Glutamatergic neuron (in vitro differentiated cells): ENCODE measurements at regions not wholly inside any gene's neighbourhood (a gene's known extent, or its start where the extent isn't known, plus 50 kb on each side); places are given as distances from the start of the nearest gene placed in this dataset.

Experiments
- DNase-seq: peaks from one replicate; pipeline ENCODE4 v3.0.0; 2022
- H3K27ac Mint-ChIP-seq: one replicate; pipeline ENCODE4 v1.8.0; 2020; ENCODE audit warnings: mild to moderate bottlenecking, mixed read lengths, inconsistent platforms; ENCODE audit not compliant: unreplicated experiment
- H3K27me3 Mint-ChIP-seq: one replicate; pipeline ENCODE4 v1.8.0; 2020; ENCODE audit warnings: mild to moderate bottlenecking, moderate library complexity, mixed read lengths, inconsistent platforms; ENCODE audit not compliant: unreplicated experiment
- H3K36me3 Mint-ChIP-seq: one replicate; pipeline ENCODE4 v1.8.0; 2020; ENCODE audit warnings: mild to moderate bottlenecking, mixed read lengths, inconsistent platforms; ENCODE audit not compliant: unreplicated experiment
- H3K4me1 Mint-ChIP-seq: one replicate; pipeline ENCODE4 v1.8.0; 2020; ENCODE audit warnings: mild to moderate bottlenecking, low read depth, mixed read lengths, inconsistent platforms; ENCODE audit not compliant: unreplicated experiment
- H3K4me3 Mint-ChIP-seq: one replicate; pipeline ENCODE4 v1.8.0; 2020; ENCODE audit warnings: mild to moderate bottlenecking, mixed read lengths, inconsistent platforms; ENCODE audit not compliant: unreplicated experiment
- H3K9me3 Mint-ChIP-seq: one replicate; pipeline ENCODE4 v1.8.0; 2020; ENCODE audit warnings: mild to moderate bottlenecking, moderate library complexity, mixed read lengths, inconsistent platforms; ENCODE audit not compliant: unreplicated experiment
- CTCF ChIP-seq: fragments of 200-600 bp; sonication (generic); IDR thresholded peaks from one replicate; pipeline ENCODE4 v1.5.0; 2021; ENCODE audit not compliant: partially characterized antibody, unreplicated experiment

GRCh38 chr5:102663749-102664530 lies 91.2 kb upstream of the PAM start:
- H3K36me3 Mint-ChIP-seq, result no peaks in the 10 kb centered on the region
- no peak for TF ChIP-seq CTCF
- H3K4me3 Mint-ChIP-seq, result no peak overlapping the region
- no peak for DNase-seq
- H3K9me3 Mint-ChIP-seq, result no peaks in the 10 kb centered on the region
- H3K27ac Mint-ChIP-seq, result no peak overlapping the region
- H3K4me1 Mint-ChIP-seq, result peaks cover 15% of the 10 kb centered on the region
- H3K27me3 Mint-ChIP-seq, result no peaks in the 10 kb centered on the region

DNA sequence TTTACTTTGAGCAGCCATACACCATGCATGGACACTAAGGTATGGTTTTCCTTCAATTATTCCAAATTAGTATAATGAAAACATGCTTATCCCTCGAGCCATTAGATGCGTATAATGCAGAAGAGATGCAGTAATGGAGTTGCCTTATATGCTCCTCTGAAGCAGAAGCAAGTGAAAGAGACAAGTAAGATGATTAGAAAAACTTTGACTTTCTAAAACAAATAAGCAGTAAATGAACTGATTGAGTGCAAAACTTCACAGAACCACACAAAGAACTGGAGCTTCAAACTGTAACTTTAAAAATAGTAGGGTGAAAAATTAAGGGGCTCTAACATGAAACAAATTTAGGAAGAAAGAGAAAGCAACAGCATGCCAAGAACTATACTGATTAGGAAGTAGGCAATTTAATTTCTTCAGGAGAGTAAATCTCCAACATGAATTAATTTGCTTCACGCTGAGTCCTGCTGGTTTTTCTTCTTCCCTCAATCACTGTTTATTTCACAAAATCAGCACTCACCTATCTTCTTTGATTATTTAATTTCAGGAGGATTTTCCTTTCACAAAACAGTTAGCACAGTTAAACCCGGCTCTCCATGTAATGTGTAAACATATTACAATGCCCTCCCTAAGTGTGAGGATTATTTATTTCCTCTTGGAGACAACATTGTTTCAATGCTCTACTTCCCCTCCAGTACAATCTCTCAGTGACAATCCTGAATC lies 90.3 kb upstream of the PAM start:
- no peak for TF ChIP-seq CTCF
- Mint-ChIP-seq H3K9me3 (no peaks in the 10 kb centered on the region), H3K27me3 (no peaks in the 10 kb centered on the region), H3K27ac (no peak overlapping the region), H3K4me1 (peaks cover 13% of the 10 kb centered on the region), H3K4me3 (no peak overlapping the region), H3K36me3 (no peaks in the 10 kb centered on the region)
- no peak for DNase-seq

GRCh38 chr5:102666164-102666946 lies 88.8 kb upstream of the PAM start:
- H3K27ac Mint-ChIP-seq, result no peak overlapping the region
- H3K27me3 Mint-ChIP-seq, result peaks cover 4% of the 10 kb centered on the region
- no peak for DNase-seq
- TF ChIP-seq CTCF, result no peak
- H3K9me3 Mint-ChIP-seq, result no peaks in the 10 kb centered on the region
- no peaks in the 10 kb centered on the region for H3K36me3 Mint-ChIP-seq
- peaks cover 10% of the 10 kb centered on the region for H3K4me1 Mint-ChIP-seq
- H3K4me3 Mint-ChIP-seq, result no peak overlapping the region

- no peak overlapping the region for H3K27ac Mint-ChIP-seq
- peaks cover 4% of the 10 kb centered on the region for H3K27me3 Mint-ChIP-seq
- H3K9me3 Mint-ChIP-seq, result no peaks in the 10 kb centered on the region
- no peak for DNase-seq
- no peaks in the 10 kb centered on the region for H3K36me3 Mint-ChIP-seq
- no peak for TF ChIP-seq CTCF
- H3K4me3 Mint-ChIP-seq, result no peak overlapping the region
- H3K4me1 Mint-ChIP-seq, result peaks cover 10% of the 10 kb centered on the region
Observed at GRCh38 chr5:102668220-102668932, 86.7 kb upstream of the PAM start.
